AG10803 (cell line): ENCODE measurements at regions not wholly inside any gene's neighbourhood (a gene's known extent, or its start where the extent isn't known, plus 50 kb on each side); places are given as distances from the start of the nearest gene placed in this dataset.

ENCODE experiments used
- DNase-seq: peaks from one replicate; pipeline ENCODE4 v3.0.0; 2010; ENCODE audit warnings: low read depth
- H3K4me3 ChIP-seq: 2 replicates; pipeline ENCODE4 v1.5.1; 2011; ENCODE audit warnings: mild to moderate bottlenecking, low read length, control low read depth
- TF ChIP-seq, protein P1 (sequence below): conservative IDR thresholded peaks from 2 replicates; pipeline ENCODE4 v1.5.1; 2011; ENCODE audit warnings: mild to moderate bottlenecking, low read length, control low read depth, inconsistent platforms

GRCh38 chr1:99106274-99106673, 101.6 kb upstream of the PLPPR5 start:
- TF ChIP-seq, protein P1, sequence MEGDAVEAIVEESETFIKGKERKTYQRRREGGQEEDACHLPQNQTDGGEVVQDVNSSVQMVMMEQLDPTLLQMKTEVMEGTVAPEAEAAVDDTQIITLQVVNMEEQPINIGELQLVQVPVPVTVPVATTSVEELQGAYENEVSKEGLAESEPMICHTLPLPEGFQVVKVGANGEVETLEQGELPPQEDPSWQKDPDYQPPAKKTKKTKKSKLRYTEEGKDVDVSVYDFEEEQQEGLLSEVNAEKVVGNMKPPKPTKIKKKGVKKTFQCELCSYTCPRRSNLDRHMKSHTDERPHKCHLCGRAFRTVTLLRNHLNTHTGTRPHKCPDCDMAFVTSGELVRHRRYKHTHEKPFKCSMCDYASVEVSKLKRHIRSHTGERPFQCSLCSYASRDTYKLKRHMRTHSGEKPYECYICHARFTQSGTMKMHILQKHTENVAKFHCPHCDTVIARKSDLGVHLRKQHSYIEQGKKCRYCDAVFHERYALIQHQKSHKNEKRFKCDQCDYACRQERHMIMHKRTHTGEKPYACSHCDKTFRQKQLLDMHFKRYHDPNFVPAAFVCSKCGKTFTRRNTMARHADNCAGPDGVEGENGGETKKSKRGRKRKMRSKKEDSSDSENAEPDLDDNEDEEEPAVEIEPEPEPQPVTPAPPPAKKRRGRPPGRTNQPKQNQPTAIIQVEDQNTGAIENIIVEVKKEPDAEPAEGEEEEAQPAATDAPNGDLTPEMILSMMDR, result no peak
- no peak overlapping the region for H3K4me3 ChIP-seq
- DNase-seq, result no peak

DNA sequence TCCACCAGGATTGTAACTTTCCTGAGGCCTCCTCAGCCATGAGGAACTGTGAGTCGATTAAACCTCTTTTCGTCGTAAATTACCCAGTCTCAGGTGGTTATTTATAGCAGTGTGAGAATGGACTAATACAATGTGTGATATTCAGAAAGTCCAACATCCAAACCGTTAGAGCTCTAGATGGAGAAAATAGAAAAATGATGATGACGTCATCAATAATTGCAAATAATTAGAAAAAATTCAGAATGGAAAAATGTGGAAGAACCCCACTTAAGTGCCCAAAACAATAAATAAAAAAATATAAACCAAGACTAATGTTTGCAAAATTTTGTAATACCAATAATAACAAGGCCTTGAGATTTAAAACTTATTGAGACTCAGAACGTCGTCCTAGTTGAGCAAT, 103.0 kb upstream of the PLPPR5 start:
- TF ChIP-seq, protein P1, result no peak
- DNase-seq, result no peak
- H3K4me3 ChIP-seq, result no peak overlapping the region

DNA sequence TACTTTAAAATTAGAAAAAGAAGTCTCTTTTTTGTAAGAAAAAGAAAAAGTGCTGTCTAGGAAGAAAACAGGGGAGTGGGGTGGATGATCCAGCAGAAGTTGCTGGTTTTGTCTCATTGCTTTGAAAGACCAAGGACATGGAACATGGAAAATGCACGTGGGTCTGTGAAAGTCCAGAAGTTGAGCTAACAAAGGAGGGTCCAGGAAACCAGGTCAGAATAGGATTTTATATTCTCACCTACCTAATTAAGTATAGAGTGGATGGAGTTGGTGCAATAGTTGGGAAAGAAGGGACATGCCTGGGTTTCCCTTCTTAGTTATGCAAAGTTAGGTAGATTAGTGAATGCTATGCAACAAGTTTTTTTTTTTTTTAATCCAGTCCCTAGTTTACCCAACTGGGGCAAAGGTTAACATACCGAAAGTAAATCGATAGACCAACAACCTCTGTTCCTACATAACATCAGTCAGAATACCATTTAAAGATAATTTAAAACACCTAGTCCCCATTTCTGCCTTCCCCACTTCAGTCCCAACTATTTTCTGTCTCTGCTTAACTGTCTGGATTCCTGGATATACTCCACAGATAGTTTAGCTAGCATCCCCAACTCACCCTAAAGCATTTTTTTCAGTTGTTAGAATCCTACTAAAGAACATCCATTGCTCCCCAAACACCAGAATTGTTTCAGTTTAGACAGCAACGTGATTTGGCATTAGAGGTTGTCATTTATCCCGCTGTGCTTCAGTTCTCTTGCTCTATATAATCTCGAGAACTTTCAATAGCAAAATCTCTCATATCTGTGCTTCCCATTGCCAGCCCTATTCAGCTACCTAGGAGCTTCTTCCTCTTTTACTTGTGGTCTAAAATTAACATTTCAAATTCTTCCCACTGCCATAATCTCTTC, 105.7 kb upstream of the PLPPR5 start:
- H3K4me3 ChIP-seq, result no peak overlapping the region
- no peak for DNase-seq
- TF ChIP-seq, protein P1, result no peak

DNA sequence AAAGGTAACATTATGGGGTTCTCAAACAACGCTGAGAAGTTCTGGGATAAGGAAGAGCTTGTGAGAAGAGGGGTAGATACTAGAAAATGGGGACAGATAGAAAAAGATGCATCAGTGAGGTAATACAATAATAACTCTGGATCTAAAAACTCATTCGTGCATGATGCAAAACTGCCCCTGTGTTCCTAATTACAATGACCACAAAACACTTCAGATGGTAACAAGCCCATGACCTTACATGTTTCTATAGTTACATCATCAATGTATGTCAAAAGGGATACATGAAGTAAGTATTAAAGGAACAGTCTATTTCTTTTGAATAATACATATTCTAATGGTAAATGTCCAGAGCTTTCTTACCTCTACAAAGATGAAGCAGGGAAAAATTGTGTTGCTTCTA, 110.6 kb upstream of the PLPPR5 start:
- TF ChIP-seq, protein P1, result no peak
- H3K4me3 ChIP-seq, result no peak overlapping the region
- no peak for DNase-seq

GRCh38 chr1:99119188-99119587, 114.5 kb upstream of the PLPPR5 start:
- no peak for DNase-seq
- TF ChIP-seq, protein P1, result no peak
- H3K4me3 ChIP-seq, result no peak overlapping the region

- DNase-seq, result no peak
- H3K4me3 ChIP-seq, result no peak overlapping the region
- TF ChIP-seq, protein P1, result no peak
These were observed 117.4 kb upstream of the PLPPR5 start for GRCh38 chr1:99122039-99122438.

DNA sequence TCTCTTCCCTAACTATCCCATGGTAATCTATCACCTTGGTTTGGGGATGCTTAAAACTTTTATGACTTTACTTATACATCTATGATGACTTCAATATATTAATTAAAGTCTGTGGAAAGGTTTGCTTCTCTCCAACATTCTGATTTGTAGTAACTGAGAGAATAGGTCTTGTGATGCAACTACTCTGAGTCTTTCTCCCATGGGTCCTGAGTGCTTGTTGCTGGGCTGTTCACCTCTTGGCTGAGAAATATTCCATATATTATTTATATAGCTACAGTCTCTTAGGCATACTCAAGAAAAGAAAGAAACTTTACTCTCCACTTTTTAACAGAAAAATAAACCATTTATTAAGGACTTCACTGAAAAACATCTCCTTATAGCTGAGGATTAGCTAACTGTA, 119.3 kb upstream of the PLPPR5 start:
- TF ChIP-seq, protein P1, result no peak
- no peak for DNase-seq
- H3K4me3 ChIP-seq, result no peak overlapping the region
